ENCODE measurements at regions not wholly inside any gene's neighbourhood (a gene's known extent, or its start where the extent isn't known, plus 50 kb on each side); places are given as distances from the start of the nearest gene placed in this dataset.

DNA sequence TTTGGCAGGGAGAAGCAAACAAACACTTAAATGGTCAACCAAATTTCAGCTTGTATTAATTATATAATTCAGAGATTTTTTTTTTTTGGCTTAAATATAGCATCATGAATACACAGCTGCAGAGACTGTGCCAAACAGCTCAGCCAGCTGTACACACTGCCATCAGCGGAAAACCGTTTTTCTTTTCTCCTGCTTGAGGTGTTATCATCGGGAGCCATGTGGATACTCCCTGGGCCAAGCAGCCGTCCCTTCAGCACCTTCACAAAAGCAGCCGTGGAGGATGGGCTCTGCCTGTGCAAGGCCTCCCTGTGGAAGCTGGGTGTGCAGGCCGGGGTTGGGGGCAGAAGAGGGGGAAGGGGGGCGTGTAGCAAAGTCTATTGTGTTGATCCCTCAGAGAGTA is 85.0 kb downstream of the NUF2 start:
- Histone ChIP-seq H3K9me3 (no peaks in the 10 kb centered on the region), H3K4me1 (ENCODE audit: insufficient read depth) (no peaks in the 10 kb centered on the region), H3K4me3 (no peak overlapping the region), H3K27me3 (no peaks in the 10 kb centered on the region), H3K36me3 (no peaks in the 10 kb centered on the region), H3K27ac (no peak overlapping the region)
- intact Hi-C loops (cut with DNase I), result no loop called here
- no peak for DNase-seq
- WGBS, 3 donors, result 8 to 16% (median 13%) methylated on average over 7 of the region's 7 CpGs
- TF ChIP-seq EP300 (IDR thresholded peaks at IDR 0.05) (no peak), POLR2A (IDR thresholded peaks at IDR 0.05) (no peak)
- TF ChIP-seq, protein P1, sequence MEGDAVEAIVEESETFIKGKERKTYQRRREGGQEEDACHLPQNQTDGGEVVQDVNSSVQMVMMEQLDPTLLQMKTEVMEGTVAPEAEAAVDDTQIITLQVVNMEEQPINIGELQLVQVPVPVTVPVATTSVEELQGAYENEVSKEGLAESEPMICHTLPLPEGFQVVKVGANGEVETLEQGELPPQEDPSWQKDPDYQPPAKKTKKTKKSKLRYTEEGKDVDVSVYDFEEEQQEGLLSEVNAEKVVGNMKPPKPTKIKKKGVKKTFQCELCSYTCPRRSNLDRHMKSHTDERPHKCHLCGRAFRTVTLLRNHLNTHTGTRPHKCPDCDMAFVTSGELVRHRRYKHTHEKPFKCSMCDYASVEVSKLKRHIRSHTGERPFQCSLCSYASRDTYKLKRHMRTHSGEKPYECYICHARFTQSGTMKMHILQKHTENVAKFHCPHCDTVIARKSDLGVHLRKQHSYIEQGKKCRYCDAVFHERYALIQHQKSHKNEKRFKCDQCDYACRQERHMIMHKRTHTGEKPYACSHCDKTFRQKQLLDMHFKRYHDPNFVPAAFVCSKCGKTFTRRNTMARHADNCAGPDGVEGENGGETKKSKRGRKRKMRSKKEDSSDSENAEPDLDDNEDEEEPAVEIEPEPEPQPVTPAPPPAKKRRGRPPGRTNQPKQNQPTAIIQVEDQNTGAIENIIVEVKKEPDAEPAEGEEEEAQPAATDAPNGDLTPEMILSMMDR (IDR thresholded peaks at IDR 0.05), result no peak

DNA sequence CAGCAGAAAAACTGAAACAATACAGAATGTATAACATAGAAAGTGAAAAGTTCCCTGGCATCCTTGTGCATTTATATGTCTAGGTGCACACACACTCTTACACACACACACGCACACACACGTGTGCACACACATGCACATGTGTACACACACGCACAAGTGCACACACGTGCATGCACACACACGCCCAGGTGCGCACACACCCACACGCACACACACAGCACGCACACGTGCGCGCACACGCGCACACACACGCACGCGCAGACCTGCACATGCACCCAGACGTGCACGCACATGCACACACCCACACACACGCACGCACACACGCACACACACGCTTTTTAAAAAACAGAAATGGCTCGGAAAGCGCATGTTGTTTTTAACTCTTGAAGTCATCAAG is 86.5 kb downstream of the NUF2 start:
- TF ChIP-seq, protein P1 (IDR thresholded peaks at IDR 0.05), result no peak
- TF ChIP-seq EP300 (IDR thresholded peaks at IDR 0.05) (no peak), POLR2A (IDR thresholded peaks at IDR 0.05) (no peak)
- H3K4me3 ChIP-seq, result no peak overlapping the region
- no peak overlapping the region for H3K27ac ChIP-seq
- H3K36me3 ChIP-seq, result no peaks in the 10 kb centered on the region
- no peaks in the 10 kb centered on the region for H3K27me3 ChIP-seq
- no peaks in the 10 kb centered on the region for H3K4me1 ChIP-seq (ENCODE audit: insufficient read depth)
- intact Hi-C loops (cut with DNase I), result no loop called here
- 93 to 95% (median 93%) methylated on average over 24 of the region's 24 CpGs for WGBS, 3 donors
- H3K9me3 ChIP-seq, result no peaks in the 10 kb centered on the region
- no peak for DNase-seq

DNA sequence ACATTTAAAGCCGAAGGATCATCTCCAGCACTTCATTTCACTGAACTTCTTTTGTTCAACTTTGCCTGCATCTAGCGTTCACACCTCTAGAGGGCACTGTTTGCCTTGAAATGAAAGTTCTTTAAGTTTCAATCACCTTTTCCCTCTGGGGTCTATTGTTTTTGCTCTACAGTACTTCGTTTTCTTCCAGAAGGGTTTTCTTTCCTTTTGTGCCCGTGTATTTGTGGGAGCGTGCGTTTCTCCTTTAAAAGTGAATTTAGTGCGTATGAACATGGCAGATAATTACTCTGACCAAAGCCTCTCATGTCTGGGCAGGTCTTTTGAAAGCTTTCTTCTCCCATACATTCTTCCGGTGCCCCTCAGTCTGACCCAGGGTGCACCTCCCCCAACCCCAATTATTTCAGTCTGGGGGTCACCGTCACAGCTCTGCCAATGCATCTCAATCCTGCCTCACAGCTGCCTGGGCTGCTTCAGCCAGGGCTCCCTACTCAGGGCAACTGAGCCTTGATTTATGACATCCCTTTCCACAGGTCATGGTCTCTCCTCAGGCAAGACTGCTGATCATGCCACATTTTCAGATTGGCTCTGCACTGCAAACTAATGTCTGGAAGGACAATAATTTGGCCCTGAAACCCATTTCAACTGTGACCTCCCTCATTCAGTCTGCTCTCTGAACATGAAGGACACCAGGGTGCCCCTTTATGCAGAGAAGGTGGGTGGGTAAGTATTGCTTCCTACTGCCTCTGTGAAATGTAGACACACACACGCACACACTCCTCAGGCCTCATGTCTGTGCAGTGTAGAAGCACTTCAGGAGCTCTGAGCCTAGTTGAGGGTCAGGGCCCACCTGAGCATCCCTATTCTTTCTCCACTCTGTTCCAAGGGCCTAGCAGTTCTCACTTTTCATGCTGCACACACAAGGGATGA is 88.6 kb downstream of the NUF2 start:
- WGBS, 3 donors, result 31 to 35% (median 33%) methylated on average over 10 of the region's 10 CpGs
- DNase-seq, result peak in 1 of 5 donors; percentile 37
- intact Hi-C loops (cut with DNase I), result no loop called here

DNA sequence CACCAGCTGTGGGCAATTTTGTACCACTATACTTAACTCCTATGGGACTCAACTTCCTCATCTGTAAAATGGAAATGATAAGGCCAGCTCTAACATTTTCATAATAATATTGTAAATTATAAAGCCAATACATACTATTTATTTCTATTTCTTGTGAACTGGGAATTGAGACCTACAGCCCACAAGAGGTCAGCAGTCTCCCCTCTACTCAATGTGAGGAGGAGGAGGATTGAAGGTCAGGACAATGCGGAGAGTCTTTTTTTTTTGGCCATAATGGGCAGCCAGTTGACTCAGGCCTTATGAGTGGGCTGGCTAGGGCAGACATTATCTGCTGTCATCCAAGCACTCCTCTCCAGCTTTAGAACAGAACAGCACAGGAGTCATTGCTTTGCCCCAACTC is 90.5 kb downstream of the NUF2 start:
- no peaks in the 10 kb centered on the region for H3K36me3 ChIP-seq
- no peak overlapping the region for H3K4me3 ChIP-seq
- WGBS, 3 donors, result 72 to 81% (median 81%) methylated on average over 1 of the region's 1 CpG
- H3K27ac ChIP-seq, result no peak overlapping the region
- H3K9me3 ChIP-seq, result no peaks in the 10 kb centered on the region
- DNase-seq, result no peak
- H3K27me3 ChIP-seq, result no peaks in the 10 kb centered on the region
- TF ChIP-seq, protein P1 (IDR thresholded peaks at IDR 0.05), result no peak
- TF ChIP-seq EP300 (IDR thresholded peaks at IDR 0.05) (no peak), POLR2A (IDR thresholded peaks at IDR 0.05) (no peak)
- intact Hi-C loops (cut with DNase I), result no loop called here
- no peaks in the 10 kb centered on the region for H3K4me1 ChIP-seq (ENCODE audit: insufficient read depth)

More for the DNA sequence above, 88.6 kb downstream of the NUF2 start:
- no peak overlapping the region for H3K27ac ChIP-seq
- no peaks in the 10 kb centered on the region for H3K36me3 ChIP-seq
- no peak for TF ChIP-seq POLR2A (IDR thresholded peaks at IDR 0.05)
- TF ChIP-seq EP300 (IDR thresholded peaks at IDR 0.05), result no peak
- TF ChIP-seq, protein P1 (IDR thresholded peaks at IDR 0.05), result no peak
- no peaks in the 10 kb centered on the region for H3K27me3 ChIP-seq
- H3K9me3 ChIP-seq, result no peaks in the 10 kb centered on the region
- H3K4me3 ChIP-seq, result no peak overlapping the region
- no peaks in the 10 kb centered on the region for H3K4me1 ChIP-seq (ENCODE audit: insufficient read depth)
